PC-9 (cell line): ENCODE measurements at regions not wholly inside any gene's neighbourhood (a gene's known extent, or its start where the extent isn't known, plus 50 kb on each side); places are given as distances from the start of the nearest gene placed in this dataset.

Experiments
- BruUV-seq: library from RNA; stranded (reverse); fragments of 400-500 nt; replicated peaks from 2 replicates; lab custom pipeline; 2021; lab: Mats Ljungman, UMichigan
- CTCF ChIA-PET: fragments of 300-600 bp; sonication (Branson Sonifier 250); formaldehyde crosslinking; loops from one replicate; lab custom pipeline; 2022; ENCODE audit warnings: antibody characterized with exemption; lab: Charles Lee
- POLR2A ChIA-PET: fragments of 300-600 bp; sonication (Branson Sonifier 250); formaldehyde crosslinking; loops from one replicate; lab custom pipeline; 2022; ENCODE audit warnings: antibody characterized with exemption; ENCODE audit not compliant: unreplicated experiment; lab: Charles Lee
- DNase-seq, 2 experiments: peaks; one replicate each; pipeline versions ENCODE4 v3.0.0 to v3.0.0-alpha.2; 2015 to 2022; ENCODE audit warnings: mixed read lengths in 1 of 2
- H2AFZ ChIP-seq: fragments of 200-600 bp; sonication (generic); 2 replicates; pipeline ENCODE4 v1.8.1; 2017; ENCODE audit warnings: antibody characterized with exemption
- H3F3A ChIP-seq: fragments of 200-600 bp; sonication (generic); 2 replicates; pipeline ENCODE4 v1.8.1; 2017; ENCODE audit warnings: antibody characterized with exemption, mild to moderate bottlenecking, low read depth; ENCODE audit not compliant: insufficient read depth
- H3K27ac ChIP-seq: fragments of 200-600 bp; sonication (generic); 2 replicates; pipeline ENCODE4 v1.6.1; 2016; ENCODE audit warnings: mixed run types
- H3K27me3 ChIP-seq: fragments of 200-600 bp; sonication (generic); 2 replicates; pipeline ENCODE4 v1.6.1; 2016; ENCODE audit warnings: low read depth, mixed run types; ENCODE audit not compliant: insufficient read depth
- H3K36me3 ChIP-seq: fragments of 200-600 bp; sonication (generic); 2 replicates; pipeline ENCODE4 v1.6.1; 2016; ENCODE audit warnings: low read depth, mixed run types
- H3K4me1 ChIP-seq: fragments of 200-600 bp; sonication (generic); replicated peaks from 2 replicates; pipeline ENCODE4 v1.6.1; 2016; ENCODE audit warnings: mixed run types; ENCODE audit not compliant: insufficient read depth
- H3K4me2 ChIP-seq: fragments of 200-600 bp; sonication (generic); 2 replicates; pipeline ENCODE4 v1.6.1; 2017; ENCODE audit warnings: mixed run types
- H3K4me3 ChIP-seq: fragments of 200-600 bp; sonication (generic); 2 replicates; pipeline ENCODE4 v1.6.1; 2016; ENCODE audit warnings: mixed run types
- H3K79me2 ChIP-seq: fragments of 200-600 bp; sonication (generic); 2 replicates; pipeline ENCODE4 v1.6.1; 2017; ENCODE audit warnings: low read depth, mixed run types
- H3K9me2 ChIP-seq: fragments of 200-600 bp; sonication (generic); 2 replicates; pipeline ENCODE4 v1.8.1; 2017; ENCODE audit warnings: mild to moderate bottlenecking; ENCODE audit not compliant: insufficient read depth
- H3K9me3 ChIP-seq: fragments of 200-600 bp; sonication (generic); 2 replicates; pipeline ENCODE4 v1.8.1; 2016; ENCODE audit warnings: low read depth; ENCODE audit not compliant: insufficient read depth
- H4K20me1 ChIP-seq: fragments of 200-600 bp; sonication (generic); 2 replicates; pipeline ENCODE4 v1.8.1; 2017; ENCODE audit not compliant: insufficient read depth
- CTCF ChIP-seq: fragments of 200-600 bp; sonication (generic); conservative IDR thresholded peaks from 2 replicates; pipeline ENCODE4 v1.6.1; 2017; ENCODE audit warnings: mixed run types, antibody characterized with exemption, mild to moderate bottlenecking, moderate library complexity
- EZH2 ChIP-seq: fragments of 200-600 bp; sonication (generic); IDR thresholded peaks from 2 replicates; pipeline ENCODE4 v1.8.0; 2017; ENCODE audit warnings: antibody characterized with exemption, low read depth
- intact Hi-C: fragments of 100-400 bp; cut with micrococcal nuclease; formaldehyde crosslinking; loops from one replicate; pipeline ENCODE4 v1.10.0; 2022; ENCODE audit not compliant: unreplicated experiment

- ChIA-PET CTCF (interaction anchor here (0.6 kb wide), 1 partner anchor 973 kb away, joined by 7 read pairs; no protein-coding TSS in a partner anchor), POLR2A (no interaction called here)
- peaks cover 65% of the 10 kb centered on the region for H3K27me3 ChIP-seq
- no peak overlapping the region for H3K27ac ChIP-seq
- no TSS peak for BruUV-seq
- TF ChIP-seq EZH2, result no peak
- no peak for TF ChIP-seq CTCF
- no peaks in the 10 kb centered on the region for H3K79me2 ChIP-seq
- H3F3A ChIP-seq, result no peaks in the 10 kb centered on the region
- no peaks in the 10 kb centered on the region for H3K4me1 ChIP-seq
- H2AFZ ChIP-seq, result no peak overlapping the region
- H3K36me3 ChIP-seq, result no peaks in the 10 kb centered on the region
- intact Hi-C loops, result no loop called here
- no peak overlapping the region for H3K4me3 ChIP-seq
- DNase-seq, result no peak
- no peak overlapping the region for H3K4me2 ChIP-seq
- no peaks in the 10 kb centered on the region for H4K20me1 ChIP-seq
- H3K9me2 ChIP-seq, result no peaks in the 10 kb centered on the region
- no peaks in the 10 kb centered on the region for H3K9me3 ChIP-seq
Observed at GRCh38 chr5:5794118-5794560, 371.7 kb downstream of the ICE1 start.

- Histone ChIP-seq H3K9me3 (no peaks in the 10 kb centered on the region), H3K4me3 (no peak overlapping the region), H3K79me2 (no peaks in the 10 kb centered on the region), H3K27me3 (peaks cover 65% of the 10 kb centered on the region), H2AFZ (no peak overlapping the region), H4K20me1 (no peaks in the 10 kb centered on the region), H3K4me2 (no peak overlapping the region), H3K9me2 (no peaks in the 10 kb centered on the region), H3K27ac (no peak overlapping the region), H3F3A (no peaks in the 10 kb centered on the region), H3K36me3 (no peaks in the 10 kb centered on the region), H3K4me1 (no peaks in the 10 kb centered on the region)
- BruUV-seq, result no TSS peak
- TF ChIP-seq EZH2 (no peak), CTCF (no peak)
- no peak for DNase-seq
- ChIA-PET POLR2A (no interaction called here), CTCF (no interaction called here)
- intact Hi-C loops, result no loop called here
Observed at GRCh38 chr5:5793242-5794117, 371.0 kb downstream of the ICE1 start.

- H3K79me2 ChIP-seq, result no peaks in the 10 kb centered on the region
- no TSS peak for BruUV-seq
- peaks cover 53% of the 10 kb centered on the region for H3K27me3 ChIP-seq
- TF ChIP-seq CTCF, result no peak
- no peak for TF ChIP-seq EZH2
- H3K36me3 ChIP-seq, result no peaks in the 10 kb centered on the region
- no peak overlapping the region for H3K4me2 ChIP-seq
- no peak overlapping the region for H2AFZ ChIP-seq
- H3F3A ChIP-seq, result no peaks in the 10 kb centered on the region
- H3K27ac ChIP-seq, result no peak overlapping the region
- no peak for DNase-seq
- ChIA-PET POLR2A (no interaction called here), CTCF (no interaction called here)
- no peak overlapping the region for H3K4me3 ChIP-seq
- H4K20me1 ChIP-seq, result no peaks in the 10 kb centered on the region
- H3K9me3 ChIP-seq, result no peaks in the 10 kb centered on the region
- intact Hi-C loops, result no loop called here
- H3K4me1 ChIP-seq, result no peaks in the 10 kb centered on the region
- H3K9me2 ChIP-seq, result no peaks in the 10 kb centered on the region
Observed at GRCh38 chr5:5792106-5792505, 369.6 kb downstream of the ICE1 start.
